Hepatocyte (in vitro differentiated cells): ENCODE measurements at regions not wholly inside any gene's neighbourhood (a gene's known extent, or its start where the extent isn't known, plus 50 kb on each side); places are given as distances from the start of the nearest gene placed in this dataset.

Experiments used
- DNase-seq: peaks from one replicate; pipeline ENCODE4 v3.0.0-alpha.2; 2016; ENCODE audit warnings: low spot score
- H2AFZ ChIP-seq: fragments of 200-600 bp; sonication (generic); 2 replicates; pipeline ENCODE4 v1.6.0; 2016; ENCODE audit warnings: antibody characterized with exemption, mild to moderate bottlenecking
- H3K27ac ChIP-seq: fragments of 200-600 bp; sonication (generic); 2 replicates; pipeline ENCODE4 v1.5.1; 2016; ENCODE audit warnings: mild to moderate bottlenecking
- H3K27me3 ChIP-seq: fragments of 200-600 bp; sonication (generic); 2 replicates; pipeline ENCODE4 v1.6.1; 2016
- H3K36me3 ChIP-seq: fragments of 200-600 bp; sonication (generic); replicated peaks from 2 replicates; pipeline ENCODE4 v1.5.1; 2016; ENCODE audit warnings: low read depth; ENCODE audit not compliant: insufficient read depth
- H3K4me1 ChIP-seq: fragments of 200-600 bp; sonication (generic); 2 replicates; pipeline ENCODE4 v1.5.1; 2016; ENCODE audit warnings: mild to moderate bottlenecking, moderate library complexity; ENCODE audit not compliant: insufficient read depth
- H3K4me2 ChIP-seq: fragments of 200-600 bp; sonication (generic); 2 replicates; pipeline ENCODE4 v1.6.0; 2016
- H3K4me3 ChIP-seq: fragments of 200-600 bp; sonication (generic); 2 replicates; pipeline ENCODE4 v1.5.1; 2016; ENCODE audit warnings: mild to moderate bottlenecking
- H3K79me2 ChIP-seq: fragments of 200-600 bp; sonication (generic); 2 replicates; pipeline ENCODE4 v1.6.0; 2017; ENCODE audit warnings: mild to moderate bottlenecking
- H3K9me2 ChIP-seq: fragments of 200-600 bp; sonication (generic); replicated peaks from 2 replicates; pipeline ENCODE4 v1.6.0; 2017; ENCODE audit warnings: mild to moderate bottlenecking; ENCODE audit not compliant: insufficient read depth
- H3K9me3 ChIP-seq: fragments of 200-600 bp; sonication (generic); 2 replicates; pipeline ENCODE4 v1.5.1; 2016; ENCODE audit warnings: low read depth, mild to moderate bottlenecking
- H4K20me1 ChIP-seq: fragments of 200-600 bp; sonication (generic); 2 replicates; pipeline ENCODE4 v1.6.0; 2016; ENCODE audit warnings: mild to moderate bottlenecking; ENCODE audit not compliant: insufficient read depth, poor library complexity, severe bottlenecking
- EZH2 ChIP-seq: fragments of 200-600 bp; sonication (generic); IDR thresholded peaks from 2 replicates; pipeline ENCODE4 v1.6.1; 2016; ENCODE audit warnings: antibody characterized with exemption, mild to moderate bottlenecking, borderline replicate concordance
- EZH2phosphoT487 ChIP-seq: fragments of 200-600 bp; sonication (generic); IDR thresholded peaks from one replicate; pipeline ENCODE4 v1.6.1; 2018; ENCODE audit warnings: antibody characterized with exemption, mild to moderate bottlenecking, low read depth, moderate library complexity; ENCODE audit not compliant: unreplicated experiment, severe bottlenecking
- WGBS: methylation state at CpG from one replicate; pipeline ENCODE4 v1.1.6; 2016; ENCODE audit warnings: low lambda C conversion rate; ENCODE audit errors: missing lambda C conversion rate; 5-methylcytosine and 5-hydroxymethylcytosine counted together
- TF ChIP-seq, protein P1 (sequence below): fragments of 200-600 bp; sonication (generic); IDR thresholded peaks from 2 replicates; pipeline ENCODE4 v1.5.1; 2016; ENCODE audit warnings: antibody characterized with exemption, mild to moderate bottlenecking; ENCODE audit not compliant: poor library complexity

DNA sequence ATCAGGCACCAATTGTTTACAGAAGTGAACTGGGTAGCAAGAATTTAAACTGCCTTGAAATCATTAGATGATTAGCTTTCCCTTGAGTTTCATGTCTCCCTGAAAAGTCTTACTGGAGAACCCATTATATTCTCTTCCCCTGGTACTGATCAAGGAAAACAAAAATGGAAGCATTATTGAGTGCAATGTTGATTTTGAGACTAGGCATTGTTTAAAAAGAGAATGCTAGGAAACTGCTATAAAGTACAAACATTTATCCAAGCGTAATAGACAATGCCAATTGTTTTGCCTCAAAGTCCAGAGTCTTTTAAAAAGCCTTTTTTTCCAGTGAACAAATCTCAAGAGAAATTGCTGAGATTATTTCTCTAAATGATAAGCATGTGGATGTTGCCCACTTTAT lies 197.0 kb downstream of the CCER1 start:
- no peaks in the 10 kb centered on the region for H3K36me3 ChIP-seq
- no peak overlapping the region for H3K27ac ChIP-seq
- TF ChIP-seq EZH2phosphoT487: no peak
- TF ChIP-seq, protein P1, sequence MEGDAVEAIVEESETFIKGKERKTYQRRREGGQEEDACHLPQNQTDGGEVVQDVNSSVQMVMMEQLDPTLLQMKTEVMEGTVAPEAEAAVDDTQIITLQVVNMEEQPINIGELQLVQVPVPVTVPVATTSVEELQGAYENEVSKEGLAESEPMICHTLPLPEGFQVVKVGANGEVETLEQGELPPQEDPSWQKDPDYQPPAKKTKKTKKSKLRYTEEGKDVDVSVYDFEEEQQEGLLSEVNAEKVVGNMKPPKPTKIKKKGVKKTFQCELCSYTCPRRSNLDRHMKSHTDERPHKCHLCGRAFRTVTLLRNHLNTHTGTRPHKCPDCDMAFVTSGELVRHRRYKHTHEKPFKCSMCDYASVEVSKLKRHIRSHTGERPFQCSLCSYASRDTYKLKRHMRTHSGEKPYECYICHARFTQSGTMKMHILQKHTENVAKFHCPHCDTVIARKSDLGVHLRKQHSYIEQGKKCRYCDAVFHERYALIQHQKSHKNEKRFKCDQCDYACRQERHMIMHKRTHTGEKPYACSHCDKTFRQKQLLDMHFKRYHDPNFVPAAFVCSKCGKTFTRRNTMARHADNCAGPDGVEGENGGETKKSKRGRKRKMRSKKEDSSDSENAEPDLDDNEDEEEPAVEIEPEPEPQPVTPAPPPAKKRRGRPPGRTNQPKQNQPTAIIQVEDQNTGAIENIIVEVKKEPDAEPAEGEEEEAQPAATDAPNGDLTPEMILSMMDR: no peak
- TF ChIP-seq EZH2: no peak
- H2AFZ ChIP-seq: no peak overlapping the region
- no peak overlapping the region for H3K4me3 ChIP-seq
- H4K20me1 ChIP-seq: no peaks in the 10 kb centered on the region
- no peaks in the 10 kb centered on the region for H3K9me3 ChIP-seq
- no peaks in the 10 kb centered on the region for H3K79me2 ChIP-seq
- no peak for DNase-seq
- no peaks in the 10 kb centered on the region for H3K4me1 ChIP-seq
- no peaks in the 10 kb centered on the region for H3K9me2 ChIP-seq
- no peaks in the 10 kb centered on the region for H3K27me3 ChIP-seq
- H3K4me2 ChIP-seq: no peak overlapping the region
- 73% methylated on average over 1 of the region's 1 CpG for WGBS

DNA sequence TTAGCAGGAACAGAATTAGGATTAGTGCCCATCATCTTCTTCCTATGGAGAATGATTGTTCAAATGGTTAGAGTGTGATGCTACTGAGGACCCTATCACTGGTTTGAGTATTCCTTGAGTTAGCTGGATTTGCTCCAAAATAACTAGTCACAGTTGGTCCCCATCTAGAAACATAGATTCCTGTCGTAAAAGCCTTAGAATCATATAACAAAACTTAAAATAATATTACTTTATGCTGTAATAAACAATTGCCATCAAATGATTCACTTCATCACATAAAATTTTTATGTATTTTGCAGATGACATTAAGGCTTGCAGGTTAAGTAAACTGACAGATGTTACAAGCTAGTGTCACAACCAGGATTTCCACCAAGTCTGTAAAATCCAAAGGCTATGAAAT lies 209.8 kb downstream of the CCER1 start:
- Histone ChIP-seq H4K20me1 (no peaks in the 10 kb centered on the region), H3K27ac (no peak overlapping the region), H3K79me2 (no peaks in the 10 kb centered on the region), H3K4me3 (no peak overlapping the region), H3K9me3 (no peaks in the 10 kb centered on the region), H3K4me1 (no peaks in the 10 kb centered on the region), H2AFZ (no peak overlapping the region), H3K9me2 (no peaks in the 10 kb centered on the region), H3K36me3 (no peaks in the 10 kb centered on the region), H3K4me2 (no peak overlapping the region), H3K27me3 (no peaks in the 10 kb centered on the region)
- DNase-seq: no peak
- TF ChIP-seq EZH2phosphoT487 (no peak), EZH2 (no peak)
- TF ChIP-seq, protein P1: no peak
- WGBS: 66% methylated on average over 1 of the region's 1 CpG

DNA sequence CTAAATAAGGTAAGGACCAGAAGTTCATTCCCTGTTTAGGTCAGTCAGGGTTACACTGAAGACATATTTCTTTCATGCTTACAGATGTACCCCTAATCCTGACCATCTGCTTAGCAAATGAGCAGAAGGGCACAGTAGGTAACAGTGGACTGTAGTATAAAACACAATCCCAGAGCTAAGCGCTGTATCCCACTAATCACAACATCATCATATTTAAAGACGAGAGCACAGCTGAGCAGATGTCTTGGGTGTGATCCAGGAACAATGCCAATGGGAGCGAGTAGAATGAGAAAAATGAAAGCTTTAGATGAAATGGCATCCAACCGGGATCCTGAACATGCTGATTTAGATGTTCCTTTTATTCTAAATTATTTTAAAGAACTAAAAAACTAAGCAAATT lies 213.4 kb downstream of the CCER1 start:
- DNase-seq: no peak
- no peak overlapping the region for H3K4me3 ChIP-seq
- 87% methylated on average over 4 of the region's 4 CpGs for WGBS

More for the DNA sequence above, 213.4 kb downstream of the CCER1 start:
- H3K9me2 ChIP-seq: no peaks in the 10 kb centered on the region
- no peaks in the 10 kb centered on the region for H3K36me3 ChIP-seq
- H4K20me1 ChIP-seq: no peaks in the 10 kb centered on the region
- no peaks in the 10 kb centered on the region for H3K27me3 ChIP-seq
- TF ChIP-seq EZH2 (no peak), EZH2phosphoT487 (no peak)
- TF ChIP-seq, protein P1: no peak
- no peak overlapping the region for H3K27ac ChIP-seq
- no peaks in the 10 kb centered on the region for H3K79me2 ChIP-seq
- H3K9me3 ChIP-seq: no peaks in the 10 kb centered on the region
- no peak overlapping the region for H3K4me2 ChIP-seq
- H3K4me1 ChIP-seq: no peaks in the 10 kb centered on the region
- no peak overlapping the region for H2AFZ ChIP-seq
